Right forelimb (tissue), 1 donor: ENCODE measurements at regions not wholly inside any gene's neighbourhood (a gene's known extent, or its start where the extent isn't known, plus 50 kb on each side); places are given as distances from the start of the nearest gene placed in this dataset.

Source experiments
- DNase-seq: peaks from one replicate; pipeline ENCODE4 v3.0.0-alpha.2; 2018

DNA sequence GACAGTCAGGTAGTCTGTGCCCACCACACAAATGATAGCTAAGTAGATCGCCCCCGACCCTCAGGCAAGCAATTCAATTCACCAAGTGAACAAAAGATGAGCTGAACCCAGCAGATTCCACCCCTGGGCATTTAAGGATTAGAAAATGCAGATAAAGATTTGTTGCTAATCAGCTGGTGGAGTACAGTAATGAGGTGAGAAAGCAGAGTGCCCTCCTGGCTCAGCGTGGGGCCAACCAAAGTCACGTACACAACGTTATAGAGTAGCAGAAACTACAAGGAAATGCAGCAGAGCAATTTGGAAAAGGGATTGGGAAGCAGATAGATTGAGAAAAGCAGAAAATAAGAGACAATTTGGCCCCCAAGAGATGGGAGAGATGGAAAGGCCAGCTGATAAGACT, 91.2 kb downstream of the SOX9 start:
- DNase-seq: no peak

DNA sequence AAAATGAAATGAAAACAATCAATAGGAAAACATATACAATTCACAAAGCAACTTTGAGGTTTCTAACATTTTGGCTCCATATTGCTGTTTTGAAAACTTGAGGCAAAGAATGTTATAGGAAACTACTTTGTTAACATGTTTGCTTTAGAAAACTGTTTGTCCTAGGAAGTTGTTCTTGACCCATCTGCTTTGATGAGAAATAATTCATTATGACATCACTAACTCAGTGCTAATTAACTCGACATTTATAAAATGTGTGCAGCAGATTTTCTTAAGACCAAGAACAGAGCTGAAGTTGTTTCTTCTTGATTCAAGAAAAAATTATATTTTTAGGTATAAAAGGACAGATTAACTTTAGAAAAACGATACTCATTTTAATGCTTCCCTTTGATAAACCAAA, 94.7 kb downstream of the SOX9 start:
- no peak for DNase-seq

DNA sequence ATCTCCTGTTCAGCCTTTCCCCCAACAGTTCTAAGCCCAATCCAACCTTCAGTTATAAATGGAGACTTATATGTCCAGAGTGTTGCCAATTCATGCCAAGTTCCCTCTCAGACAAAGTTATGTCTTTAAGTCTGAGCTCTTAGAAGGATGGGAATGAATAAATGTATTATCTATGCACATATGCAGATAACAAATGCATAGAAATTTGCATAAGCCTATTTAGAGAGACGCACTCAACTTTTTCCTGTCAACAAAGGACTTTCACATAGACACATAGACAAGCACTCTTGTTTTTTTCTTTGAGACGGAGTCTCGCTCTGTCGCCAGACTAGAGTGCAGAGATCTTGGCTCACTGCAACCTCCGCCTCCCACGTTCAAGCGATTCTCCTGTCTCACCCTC, 95.1 kb downstream of the SOX9 start:
- DNase-seq: no peak

GRCh38 chr17:72219137-72219823, 98.5 kb downstream of the SOX9 start:
- no peak for DNase-seq

GRCh38 chr17:72219824-72220493, 99.1 kb downstream of the SOX9 start:
- DNase-seq: no peak

DNA sequence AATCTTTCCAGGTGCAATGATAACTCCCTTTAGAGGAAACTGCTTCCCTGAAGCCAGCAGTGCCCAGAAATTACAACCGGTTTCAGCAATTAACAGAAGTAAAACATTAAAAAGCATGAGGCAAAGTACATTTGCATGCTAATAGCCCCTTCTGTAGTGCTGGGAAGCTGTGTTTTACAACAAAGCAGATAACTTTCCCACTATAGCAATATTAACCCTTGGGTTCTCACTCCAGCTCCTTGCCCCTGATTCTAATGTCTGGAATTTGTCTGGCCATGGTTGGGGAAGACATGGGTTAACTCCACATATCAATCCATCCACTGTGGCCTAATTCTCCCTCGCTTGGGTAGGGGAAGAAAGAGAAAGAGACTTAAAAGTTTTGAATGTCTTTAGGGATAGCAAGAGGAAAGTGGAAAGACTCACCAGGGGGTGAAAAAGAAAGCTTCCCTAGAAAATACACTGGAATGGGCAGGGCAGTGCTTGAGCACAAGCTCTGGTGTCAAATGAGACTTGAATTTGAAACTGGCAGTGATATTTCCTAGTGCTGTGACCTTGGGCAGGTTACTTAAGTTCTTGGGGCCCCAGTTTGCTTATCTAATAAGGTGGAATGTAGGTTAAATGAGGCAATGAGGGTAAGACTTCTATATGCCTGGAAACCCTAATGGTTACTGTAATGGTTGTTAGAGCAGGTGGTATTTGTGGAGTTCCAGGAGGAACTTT, 102.0 kb downstream of the SOX9 start:
- DNase-seq: no peak

- no peak for DNase-seq
Measured at GRCh38 chr17:72223866-72224291, 103.1 kb downstream of the SOX9 start.

GRCh38 chr17:72226322-72226721, 105.5 kb downstream of the SOX9 start:
- no peak for DNase-seq

GRCh38 chr17:72233986-72234385, 113.2 kb downstream of the SOX9 start:
- no peak for DNase-seq

DNA sequence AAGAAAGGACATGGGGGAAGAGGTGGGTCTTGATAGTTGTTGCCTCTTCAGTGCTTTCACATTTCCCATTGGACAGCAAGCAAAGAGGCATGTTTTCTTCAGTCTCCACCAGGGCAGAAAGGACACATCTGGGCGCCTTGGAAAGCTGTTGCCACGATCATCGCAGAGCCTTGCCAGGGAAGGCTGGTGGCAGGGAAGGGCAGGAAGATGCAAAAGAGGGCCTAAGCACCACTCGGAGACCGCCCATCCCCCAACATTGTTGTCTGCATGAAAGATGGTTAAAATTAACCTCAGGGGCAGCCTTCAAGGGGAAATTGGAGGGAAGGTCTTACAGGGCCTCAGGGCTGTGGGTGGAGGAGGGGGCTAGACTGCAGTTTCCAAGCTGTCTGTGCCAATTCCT, 114.2 kb downstream of the SOX9 start:
- DNase-seq: no peak

- DNase-seq: no peak
Measured at GRCh38 chr17:72236980-72237633, 116.3 kb downstream of the SOX9 start.

- DNase-seq: no peak
Measured at GRCh38 chr17:72238157-72238673, 117.4 kb downstream of the SOX9 start.

- DNase-seq: no peak
Measured at GRCh38 chr17:72239548-72239947, 118.7 kb downstream of the SOX9 start.

GRCh38 chr17:72240333-72240732, 119.5 kb downstream of the SOX9 start:
- no peak for DNase-seq

- no peak for DNase-seq
Measured at GRCh38 chr17:72244494-72244893, 123.7 kb downstream of the SOX9 start.

- DNase-seq: no peak
Measured at GRCh38 chr17:72244956-72245355, 124.1 kb downstream of the SOX9 start.

GRCh38 chr17:72249441-72249840, 128.6 kb downstream of the SOX9 start:
- no peak for DNase-seq

DNA sequence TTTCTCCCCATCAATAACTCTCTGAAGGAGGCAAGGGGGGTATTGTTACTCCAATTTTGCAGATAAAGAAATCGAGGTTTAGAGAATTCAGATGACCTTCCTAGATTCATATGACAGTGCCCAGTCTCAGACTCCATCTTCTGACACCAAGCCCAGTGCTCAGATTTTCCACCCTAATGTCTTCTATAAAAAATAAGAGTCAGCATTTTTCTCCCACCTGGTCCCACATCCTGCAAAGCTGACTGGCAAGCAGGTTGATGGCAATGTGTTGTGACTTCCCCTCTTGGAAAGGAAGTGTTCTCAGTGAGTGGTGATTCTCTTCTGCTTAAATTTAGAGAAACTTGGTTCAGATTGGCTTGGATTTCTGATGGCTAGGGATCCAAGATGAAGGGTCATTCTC, 129.4 kb downstream of the SOX9 start:
- no peak for DNase-seq

GRCh38 chr17:72253597-72253996, 132.8 kb downstream of the SOX9 start:
- no peak for DNase-seq

DNA sequence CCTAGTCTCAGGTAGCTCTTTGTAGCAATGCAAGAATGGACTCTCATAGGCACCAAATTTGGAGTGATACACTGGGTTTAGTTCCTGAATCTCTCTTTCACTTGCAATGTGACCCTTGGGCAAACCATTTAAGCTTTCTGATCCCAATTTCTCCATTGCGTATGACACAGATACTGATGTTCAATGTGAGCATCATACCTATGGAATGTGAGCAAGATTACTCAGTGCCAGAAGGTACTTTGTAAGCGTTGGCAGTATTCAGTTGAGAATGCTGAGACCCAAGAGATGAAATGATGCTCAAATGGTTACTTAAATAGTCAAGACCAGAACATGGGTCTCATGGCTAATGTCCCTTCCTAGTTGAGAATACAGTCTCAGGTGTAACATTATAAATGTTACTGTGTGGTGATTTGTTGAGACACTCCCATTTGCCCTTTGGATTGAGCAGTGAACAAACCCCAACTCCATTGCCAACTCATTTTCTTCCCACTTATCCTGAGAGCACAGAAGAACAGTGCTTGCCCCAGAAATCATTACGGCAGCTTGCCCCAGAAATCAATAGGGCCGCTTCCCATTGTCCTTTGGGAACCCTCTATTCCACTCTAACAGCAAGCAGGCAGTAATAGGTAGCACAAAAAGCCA, 134.1 kb downstream of the SOX9 start:
- DNase-seq: no peak

DNA sequence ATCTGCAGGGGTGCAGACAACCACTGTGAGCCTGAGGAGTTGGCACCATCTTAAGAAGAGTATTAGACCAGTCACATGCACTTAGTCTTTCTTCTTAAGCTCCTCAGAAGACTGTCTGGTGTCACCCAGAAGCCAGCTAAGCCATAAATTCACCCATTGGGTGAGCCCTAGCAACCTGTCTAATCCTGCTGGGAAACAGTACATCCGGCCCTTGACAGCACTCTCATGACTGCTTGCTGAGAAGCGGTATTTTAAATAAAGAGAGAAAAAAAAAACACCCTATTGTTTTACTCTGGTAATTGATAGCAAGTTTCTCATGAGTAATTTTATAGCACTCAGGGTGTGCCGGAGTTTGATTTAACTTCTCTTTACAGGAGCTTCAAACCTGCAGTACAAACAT, 134.7 kb downstream of the SOX9 start:
- no peak for DNase-seq

- no peak for DNase-seq
Measured at GRCh38 chr17:72258711-72259110, 137.9 kb downstream of the SOX9 start.

- no peak for DNase-seq
Measured at GRCh38 chr17:72259922-72260321, 139.1 kb downstream of the SOX9 start.
